NB4 (cell line): ENCODE measurements at regions not wholly inside any gene's neighbourhood (a gene's known extent, or its start where the extent isn't known, plus 50 kb on each side); places are given as distances from the start of the nearest gene placed in this dataset.

Source experiments
- DNase-seq: peaks from one replicate; pipeline ENCODE4 v3.0.0; 2010; ENCODE audit warnings: low read depth
- H3K4me3 ChIP-seq: one replicate; pipeline ENCODE4 v1.5.1; 2011; ENCODE audit warnings: mild to moderate bottlenecking, low read depth, low read length, moderate library complexity
- CTCF ChIP-seq: IDR thresholded peaks from one replicate; pipeline ENCODE4 v1.5.1; 2012; ENCODE audit warnings: low read depth, low read length
- MAX ChIP-seq: IDR thresholded peaks from 2 replicates; pipeline ENCODE4 v1.6.1; 2011; ENCODE audit warnings: low read depth, low read length
- MYC ChIP-seq: IDR thresholded peaks from 2 replicates; pipeline ENCODE4 v1.6.1; 2011; ENCODE audit warnings: low read depth, low read length
- POLR2A ChIP-seq: IDR thresholded peaks from 2 replicates; pipeline ENCODE4 v1.6.1; 2011; ENCODE audit warnings: mild to moderate bottlenecking; ENCODE audit not compliant: insufficient read length; ENCODE audit errors: extremely low read depth

GRCh38 chr12:68454892-68455291 lies 122.7 kb upstream of the MDM1 start:
- H3K4me3 ChIP-seq = no peak overlapping the region
- DNase-seq = no peak
- TF ChIP-seq POLR2A = no peak
- no peak for TF ChIP-seq MAX
- TF ChIP-seq MYC = no peak
- TF ChIP-seq CTCF = no peak

GRCh38 chr12:68455691-68456345 lies 123.7 kb upstream of the MDM1 start:
- DNase-seq = peak; percentile 57
- no peak overlapping the region for H3K4me3 ChIP-seq
- TF ChIP-seq CTCF (no peak), POLR2A (no peak), MYC (no peak), MAX (no peak)

- H3K4me3 ChIP-seq = no peak overlapping the region
- TF ChIP-seq CTCF (no peak), MAX (no peak), MYC (no peak), POLR2A (no peak)
- no peak for DNase-seq
These were observed 126.7 kb upstream of the MDM1 start for GRCh38 chr12:68458866-68459265.

- DNase-seq = no peak
- H3K4me3 ChIP-seq = no peak overlapping the region
- TF ChIP-seq MAX = no peak
These were observed 128.1 kb upstream of the MDM1 start for GRCh38 chr12:68460236-68460635.

- H3K4me3 ChIP-seq = no peak overlapping the region
- TF ChIP-seq MYC (no peak), POLR2A (no peak), MAX (no peak), CTCF (no peak)
- no peak for DNase-seq
These were observed 129.5 kb upstream of the MDM1 start for GRCh38 chr12:68461645-68462044.

GRCh38 chr12:68462803-68463202 lies 130.6 kb upstream of the MDM1 start:
- TF ChIP-seq MYC = no peak
- no peak for TF ChIP-seq POLR2A
- no peak for TF ChIP-seq CTCF
- no peak for TF ChIP-seq MAX
- H3K4me3 ChIP-seq = no peak overlapping the region
- no peak for DNase-seq
